ENCODE measurements at regions not wholly inside any gene's neighbourhood (a gene's known extent, or its start where the extent isn't known, plus 50 kb on each side); places are given as distances from the start of the nearest gene placed in this dataset.

DNA sequence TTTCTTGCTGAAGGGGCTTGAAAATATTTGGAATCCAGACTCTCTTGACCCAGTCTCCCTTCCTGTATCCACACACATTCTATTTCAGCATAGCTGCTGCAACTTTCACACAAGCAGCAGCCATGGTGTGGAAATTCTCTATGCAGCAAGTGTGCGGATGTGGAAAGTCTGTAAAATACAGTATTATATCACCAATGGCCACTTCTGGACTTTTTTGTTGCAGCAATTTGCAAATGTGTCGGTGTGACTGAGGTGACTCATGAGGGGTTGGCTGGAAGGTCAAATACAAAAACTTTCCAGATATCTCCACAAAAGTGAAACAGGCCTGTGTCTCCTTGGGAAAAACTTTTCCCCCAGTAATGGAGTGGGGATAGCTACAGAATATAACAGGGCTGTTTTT lies 299.3 kb upstream of the GYPC start:
- DNase-seq = no peak

DNA sequence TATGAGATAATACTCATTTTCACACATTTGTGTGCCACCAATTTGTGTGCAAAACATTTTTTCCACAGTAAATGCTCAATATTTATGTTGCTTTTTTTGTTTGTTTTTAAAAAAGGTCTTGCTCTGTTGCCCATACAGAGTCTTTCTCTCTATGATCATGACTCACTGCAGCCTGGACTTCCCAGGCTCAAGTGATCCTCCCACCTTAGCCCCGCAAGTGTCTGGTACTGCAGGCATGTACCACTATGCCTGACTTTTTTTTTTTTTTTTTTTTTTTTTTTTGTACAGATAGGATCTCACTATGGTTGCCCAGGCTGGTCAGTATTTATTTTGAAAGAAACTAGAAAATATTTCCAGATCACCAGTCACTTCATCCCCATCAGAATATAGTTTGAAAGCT lies 297.8 kb upstream of the GYPC start:
- no peak for DNase-seq

GRCh38 chr2:126359494-126359893 lies 296.5 kb upstream of the GYPC start:
- no peak for DNase-seq

GRCh38 chr2:126367361-126367760 lies 288.6 kb upstream of the GYPC start:
- no peak for DNase-seq

DNA sequence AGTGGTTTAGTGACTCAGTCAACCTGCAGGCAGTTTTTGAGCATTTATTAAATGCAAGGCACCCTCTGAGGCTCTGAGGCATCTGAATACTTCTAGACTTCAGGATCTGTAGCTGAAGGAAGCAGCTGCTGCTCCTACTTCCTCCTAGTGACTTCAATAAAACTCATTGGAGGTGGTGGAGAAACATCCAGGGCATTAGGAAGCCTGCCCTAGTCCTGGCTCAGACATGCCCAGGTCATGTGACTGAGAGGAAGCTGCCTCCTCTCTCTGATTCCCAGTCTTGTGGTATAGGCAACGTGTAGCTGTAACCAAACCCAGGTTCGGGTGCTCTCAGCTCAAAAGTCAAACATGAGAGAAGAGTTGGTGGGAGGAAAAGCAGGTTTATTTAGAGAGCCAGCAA lies 287.2 kb upstream of the GYPC start:
- DNase-seq = no peak

GRCh38 chr2:126370201-126370600 lies 285.8 kb upstream of the GYPC start:
- DNase-seq = no peak

DNA sequence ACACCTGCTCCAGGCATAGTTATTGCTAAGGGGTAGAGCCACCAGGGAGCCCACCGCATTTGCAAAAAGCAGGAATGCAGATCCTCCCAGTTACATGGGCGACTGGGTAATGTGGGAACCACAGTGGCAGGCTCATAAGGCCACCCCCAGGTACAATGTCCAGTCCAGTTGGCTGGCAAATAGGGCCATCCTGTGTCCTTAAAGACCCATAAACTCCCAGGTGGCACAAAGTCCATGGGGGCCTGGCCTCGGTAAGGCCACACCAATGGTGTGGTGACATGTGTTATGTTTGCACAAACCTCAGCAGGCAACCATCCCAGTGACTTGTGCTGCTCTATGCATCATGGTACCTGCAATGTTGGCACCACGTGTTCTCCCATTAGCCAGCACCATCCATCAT lies 283.6 kb upstream of the GYPC start:
- DNase-seq = no peak

- DNase-seq = no peak
Measured at GRCh38 chr2:126378176-126378575, 277.8 kb upstream of the GYPC start.

GRCh38 chr2:126381091-126381490 lies 274.9 kb upstream of the GYPC start:
- no peak for DNase-seq

DNA sequence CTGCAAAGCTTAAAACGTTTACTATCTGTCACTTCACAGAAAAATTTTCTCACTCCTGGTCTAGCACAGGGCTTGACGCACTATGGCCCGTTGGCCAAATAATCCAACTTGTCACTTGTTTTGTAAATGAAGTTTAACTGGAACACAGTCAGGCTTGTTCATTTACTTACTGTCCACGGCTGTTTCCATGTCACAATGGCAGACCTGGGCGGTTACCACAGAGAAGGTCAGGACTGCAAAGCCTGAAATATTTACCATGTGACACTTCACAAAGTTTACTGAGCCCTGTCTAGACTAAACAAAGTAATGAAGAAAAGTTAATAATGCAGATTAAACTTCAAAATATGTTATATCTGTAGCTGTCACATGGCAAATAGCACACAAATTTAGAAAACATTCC lies 273.0 kb upstream of the GYPC start:
- DNase-seq = no peak

DNA sequence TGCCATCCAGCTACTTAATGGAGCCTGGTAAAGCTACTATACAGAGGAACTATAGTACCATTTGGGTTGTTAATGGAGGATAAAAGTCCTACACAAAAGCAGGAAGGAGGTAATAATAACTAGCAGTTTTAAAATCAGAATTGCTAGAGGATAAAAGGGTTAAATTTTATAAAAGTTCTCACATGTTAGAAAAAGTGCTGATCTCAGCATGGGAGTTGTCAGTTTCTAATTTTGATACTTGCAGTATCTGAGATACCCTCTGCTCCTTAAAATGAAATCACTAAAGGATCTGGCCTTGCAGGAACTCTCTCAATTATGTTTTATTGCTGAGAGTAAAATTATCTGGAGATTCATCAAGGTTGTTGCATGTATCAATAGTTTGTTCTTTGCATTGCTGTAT lies 272.2 kb upstream of the GYPC start:
- no peak for DNase-seq

GRCh38 chr2:126385441-126385840 lies 270.5 kb upstream of the GYPC start:
- DNase-seq = no peak

DNA sequence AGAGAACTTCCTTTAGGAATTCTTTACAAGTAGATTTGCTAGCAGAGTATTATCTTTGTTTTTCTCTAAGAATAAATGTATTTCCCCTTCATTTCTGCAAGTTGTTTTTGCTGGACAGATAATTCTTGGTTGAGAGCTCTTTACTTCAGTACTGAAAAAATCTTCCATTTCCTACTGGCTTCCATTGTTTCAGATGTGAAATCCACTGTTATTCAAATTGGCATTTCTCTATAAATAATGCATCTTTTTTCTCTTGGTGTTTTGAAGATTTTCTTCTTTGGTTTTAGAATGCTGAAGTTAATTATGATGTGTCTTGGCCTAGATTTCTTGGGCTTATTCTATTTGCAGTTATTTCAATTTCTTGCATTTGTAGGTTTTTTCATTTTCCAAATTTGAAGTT lies 270.0 kb upstream of the GYPC start:
- no peak for DNase-seq

GRCh38 chr2:126389446-126389845 lies 266.5 kb upstream of the GYPC start:
- no peak for DNase-seq

DNA sequence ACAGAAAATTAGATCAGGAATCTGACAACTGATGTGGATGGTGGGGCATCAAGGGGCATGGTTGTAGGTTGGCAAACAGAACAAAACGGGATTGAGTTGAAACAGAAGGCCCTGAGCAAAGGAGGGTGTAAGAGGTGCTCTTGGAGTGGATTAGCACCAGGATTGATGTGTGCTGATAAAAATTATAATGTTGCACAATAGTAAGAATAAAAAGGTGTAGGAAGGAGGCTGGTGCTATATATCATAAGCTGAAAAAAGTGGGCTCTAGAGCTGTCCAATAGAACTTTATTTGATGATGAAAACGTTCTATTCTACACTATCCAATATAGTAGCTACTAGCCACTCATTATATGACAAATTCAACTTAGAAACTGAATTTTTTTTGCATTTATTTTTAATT lies 263.1 kb upstream of the GYPC start:
- DNase-seq = no peak

DNA sequence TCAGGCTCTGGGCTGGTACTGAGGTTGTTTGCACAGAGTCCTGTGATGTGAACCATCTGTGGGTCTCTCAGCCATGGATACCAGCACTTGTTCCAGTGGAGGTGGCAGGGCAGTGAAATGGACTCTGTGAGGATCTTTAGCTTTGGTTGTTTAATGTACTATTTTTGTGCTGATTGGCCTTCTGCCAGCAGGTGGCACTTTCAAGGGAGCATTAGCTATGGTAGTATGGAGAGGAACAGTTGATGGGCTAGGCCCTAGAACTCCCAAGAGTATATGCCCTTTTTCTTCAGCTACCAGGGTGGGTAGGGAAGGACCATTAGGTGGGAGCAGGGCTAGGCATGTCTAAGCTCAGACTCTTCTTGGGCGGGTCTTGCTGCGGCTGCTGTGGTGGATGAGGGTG lies 257.0 kb upstream of the GYPC start:
- no peak for DNase-seq

DNA sequence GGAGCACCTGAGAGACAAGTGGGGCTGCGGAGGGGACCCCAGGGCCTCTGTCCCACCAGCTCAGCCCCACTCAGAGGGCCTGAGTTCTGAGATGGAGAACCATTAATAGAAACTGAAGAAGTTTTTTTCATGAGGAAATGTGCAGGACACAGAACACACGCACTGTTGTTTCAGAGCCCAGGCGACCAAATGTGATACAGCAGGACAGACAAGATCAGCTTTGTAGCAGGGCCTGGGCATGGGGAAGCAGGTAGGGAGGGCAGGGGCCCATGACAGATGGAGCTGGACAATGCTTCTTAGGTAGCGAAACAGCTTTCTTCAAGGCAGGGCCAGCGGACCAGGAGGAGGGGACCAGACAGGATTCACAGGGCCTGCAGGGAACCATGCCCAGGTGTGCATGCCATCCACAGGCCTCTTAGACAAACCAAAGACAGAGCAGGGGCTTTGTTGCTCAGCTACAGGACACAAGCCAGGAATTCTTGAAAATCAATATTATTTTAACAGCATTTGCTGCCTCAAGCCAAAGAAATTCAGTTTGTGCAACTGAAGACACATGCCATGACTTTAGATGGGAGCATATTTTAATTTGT lies 252.8 kb upstream of the GYPC start:
- no peak for DNase-seq

- no peak for DNase-seq
Measured at GRCh38 chr2:126406267-126406666, 249.7 kb upstream of the GYPC start.

DNA sequence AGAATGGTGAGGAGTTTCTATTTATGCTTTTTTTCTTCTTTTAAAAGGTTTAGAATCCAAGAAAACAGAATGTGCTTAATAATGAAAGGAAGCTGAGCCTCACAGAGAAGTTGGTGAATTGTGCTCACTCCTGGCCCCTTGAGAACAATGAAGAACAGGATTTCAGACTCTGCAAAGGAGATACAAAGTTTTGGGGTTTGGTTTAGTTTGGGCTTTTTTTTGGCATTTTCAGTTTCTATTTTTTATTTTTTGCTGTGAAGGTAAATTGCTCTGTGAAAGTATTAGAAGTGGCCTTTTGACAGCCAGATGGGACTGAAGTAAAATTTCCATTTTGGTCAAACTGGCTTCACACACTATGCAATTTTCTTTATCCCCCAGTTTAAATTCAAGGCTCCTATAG lies 247.3 kb upstream of the GYPC start:
- no peak for DNase-seq

GRCh38 chr2:126409850-126410249 lies 246.1 kb upstream of the GYPC start:
- DNase-seq = no peak

- DNase-seq = no peak
Measured at GRCh38 chr2:126413079-126413478, 242.9 kb upstream of the GYPC start.

DNA sequence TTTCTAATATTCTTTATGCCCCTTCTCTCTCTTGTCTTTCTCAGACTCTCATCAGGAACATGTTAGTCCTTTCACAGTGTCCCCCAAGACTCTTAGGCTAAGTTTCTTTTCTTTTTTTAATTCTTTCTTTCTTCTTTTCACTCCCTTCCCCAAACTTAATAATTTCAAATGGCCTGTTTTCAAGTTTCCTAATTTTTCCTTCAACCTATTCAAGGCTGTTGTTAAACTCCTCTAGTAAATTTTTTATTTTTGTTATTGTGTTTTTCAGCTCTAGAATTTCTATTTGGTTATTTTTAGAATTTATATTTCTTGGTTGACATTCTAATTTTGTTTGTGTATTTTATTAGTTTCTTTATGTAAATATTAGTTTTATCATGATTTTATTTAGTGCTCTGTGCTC lies 236.6 kb upstream of the GYPC start:
- DNase-seq = no peak

DNA sequence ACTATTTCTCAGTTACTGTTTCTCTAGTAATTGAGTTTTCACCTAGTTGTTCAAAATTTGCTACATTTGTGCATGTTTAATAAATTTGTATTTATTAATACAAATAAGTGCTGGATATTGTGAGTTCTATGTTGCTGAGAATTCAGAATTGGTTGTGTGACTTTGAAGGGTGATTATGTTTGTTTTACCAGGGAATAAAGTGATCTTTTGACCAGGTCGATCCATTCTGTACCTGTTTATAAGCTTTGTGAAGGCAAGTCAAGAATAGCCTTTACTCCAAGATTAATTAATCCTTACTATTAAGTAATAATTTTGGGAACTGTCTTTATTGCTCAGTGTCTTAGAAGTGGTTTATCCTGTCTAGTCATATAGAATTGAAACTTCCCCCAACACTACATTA lies 230.0 kb upstream of the GYPC start:
- no peak for DNase-seq

GRCh38 chr2:126429103-126429502 lies 226.9 kb upstream of the GYPC start:
- no peak for DNase-seq

DNA sequence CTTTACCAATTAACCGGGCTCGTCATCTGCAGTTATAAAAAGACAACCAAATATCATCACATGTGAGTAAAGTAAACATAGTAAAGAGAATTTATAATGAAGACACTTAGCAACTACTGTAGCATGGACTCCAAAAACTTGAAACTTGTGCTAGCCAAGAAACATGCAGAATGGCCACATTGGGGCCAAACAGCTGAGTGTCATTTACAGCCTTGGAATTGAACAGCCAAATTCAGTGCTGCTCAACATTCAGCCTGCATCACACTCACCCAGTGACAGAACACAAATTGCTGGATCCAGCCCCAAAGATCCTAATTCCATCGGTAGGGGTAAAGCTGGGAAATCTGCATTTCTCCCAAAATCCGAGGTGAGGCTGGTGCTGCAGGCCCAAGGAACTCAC lies 224.8 kb upstream of the GYPC start:
- DNase-seq = no peak

GRCh38 chr2:126436411-126436810 lies 219.5 kb upstream of the GYPC start:
- no peak for DNase-seq
